VCaP (cell line): ENCODE measurements at regions not wholly inside any gene's neighbourhood (a gene's known extent, or its start where the extent isn't known, plus 50 kb on each side); places are given as distances from the start of the nearest gene placed in this dataset.
A peak's percentile ranks its signal among the peaks of the same experiment; 100 is the strongest.
"Not testable (repeated sequence)": the region's sequence is repeated elsewhere in the genome, so short reads cannot be mapped to it uniquely, and the experiment has no call there.

Experiments used
- H3K27ac ChIP-seq: fragments of 450-650 bp; 2 replicates; pipeline ENCODE4 v1.5.1; 2017
- CTCF ChIP-seq: fragments of 450-650 bp; conservative IDR thresholded peaks from 2 replicates; pipeline ENCODE4 v1.5.1; 2017; ENCODE audit warnings: mild to moderate bottlenecking, moderate library complexity

GRCh38 chr4:146049802-146050201, 111.2 kb upstream of the ZNF827 start:
- H3K27ac ChIP-seq = no peak overlapping the region
- TF ChIP-seq CTCF = no peak

- not testable (repeated sequence) for H3K27ac ChIP-seq
Observed at GRCh38 chr4:146047768-146048167, 109.1 kb upstream of the ZNF827 start.

- H3K27ac ChIP-seq = no peak overlapping the region
- TF ChIP-seq CTCF = no peak
Observed at GRCh38 chr4:146041139-146042004, 102.7 kb upstream of the ZNF827 start.

GRCh38 chr4:146040623-146041022, 102.0 kb upstream of the ZNF827 start:
- TF ChIP-seq CTCF = no peak
- no peak overlapping the region for H3K27ac ChIP-seq

- no peak for TF ChIP-seq CTCF
Observed at GRCh38 chr4:146033149-146033548, 94.5 kb upstream of the ZNF827 start.

GRCh38 chr4:146032234-146032860, 93.7 kb upstream of the ZNF827 start:
- TF ChIP-seq CTCF = no peak
- peak overlapping the region; percentile 34; the same call in 1 of the 2 replicates for H3K27ac ChIP-seq

More at GRCh38 chr4:146033149-146033548, 94.5 kb upstream of the ZNF827 start:
- H3K27ac ChIP-seq = peak overlapping the region; percentile 34; the same call in 1 of the 2 replicates

- H3K27ac ChIP-seq = no peak overlapping the region
- TF ChIP-seq CTCF = no peak
Observed at GRCh38 chr4:146029939-146030710, 91.5 kb upstream of the ZNF827 start.
